Fibroblast of gingiva (primary cell): ENCODE measurements at regions not wholly inside any gene's neighbourhood (a gene's known extent, or its start where the extent isn't known, plus 50 kb on each side); places are given as distances from the start of the nearest gene placed in this dataset.
"Not testable (repeated sequence)": the region's sequence is repeated elsewhere in the genome, so short reads cannot be mapped to it uniquely, and the experiment has no call there.

Experiments
- DNase-seq: peaks from one replicate; pipeline ENCODE4 v3.0.0-alpha.2; 2011; ENCODE audit warnings: low read depth

GRCh38 chr14:19052977-19053376 is 85.7 kb downstream of the POTEM start:
- not testable (repeated sequence) for DNase-seq

DNA sequence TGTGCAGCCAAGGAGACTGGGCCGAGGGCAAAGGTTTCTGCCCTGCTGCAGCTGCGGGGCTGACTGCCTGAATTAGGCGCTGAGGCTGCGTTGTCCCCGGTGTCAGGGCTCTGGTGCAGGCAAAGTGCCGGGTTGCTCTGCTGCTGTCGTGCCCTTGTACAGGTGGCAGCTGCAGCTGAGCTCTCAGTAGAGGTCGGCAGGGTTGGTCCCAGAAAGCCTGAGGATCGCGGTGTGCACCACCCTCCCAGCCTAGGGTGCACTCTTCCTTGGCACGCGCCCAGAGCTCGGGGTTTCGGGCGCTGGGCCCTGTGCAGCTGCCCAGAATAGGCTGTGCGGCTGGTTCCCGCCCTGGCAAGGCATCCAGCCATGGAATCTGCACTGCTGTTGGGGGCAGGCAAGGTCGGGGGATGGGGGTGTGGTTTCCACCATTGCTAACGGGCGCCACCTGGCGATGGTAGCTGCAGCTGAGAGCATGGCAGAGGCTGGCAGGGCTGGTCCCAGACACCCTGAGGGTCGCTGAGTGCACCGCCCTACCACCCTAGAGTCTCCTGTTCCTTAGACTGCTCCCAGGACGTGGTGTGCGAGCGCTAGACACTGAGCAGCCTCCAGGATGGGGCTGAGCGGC is 86.3 kb downstream of the POTEM start:
- DNase-seq = not testable (repeated sequence)

DNA sequence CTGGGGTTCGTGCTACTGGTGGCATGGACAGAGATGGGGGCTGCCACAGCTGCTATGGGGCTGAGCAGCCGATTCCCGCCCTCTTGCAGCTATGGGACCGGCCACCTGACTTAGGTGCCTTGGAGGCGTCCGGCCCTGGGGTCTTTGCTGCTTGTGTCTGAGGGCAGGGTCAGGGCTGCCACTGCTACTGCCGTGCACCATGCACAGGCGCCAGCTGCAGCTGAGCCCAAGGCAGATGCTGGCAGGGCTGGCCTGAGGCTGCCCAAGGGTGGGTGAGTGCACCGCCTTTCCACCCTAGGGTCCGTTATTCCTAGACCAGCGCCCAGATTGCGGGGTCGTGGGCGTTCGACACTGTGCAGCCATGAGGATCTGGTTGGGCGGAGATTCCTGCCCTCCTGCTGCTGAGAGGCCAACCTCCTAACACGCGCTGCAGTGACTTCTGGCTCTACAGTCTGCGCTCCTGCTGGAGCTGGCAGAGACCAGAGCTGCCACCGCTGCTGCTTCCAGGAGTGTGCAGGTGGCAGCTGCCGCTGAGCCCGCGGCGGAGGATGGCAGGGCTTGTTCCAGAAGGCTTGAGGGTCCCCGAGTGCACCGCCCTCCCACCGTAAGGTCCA is 87.0 kb downstream of the POTEM start:
- DNase-seq = not testable (repeated sequence)

- DNase-seq = not testable (repeated sequence)
Measured at GRCh38 chr14:19054934-19055333, 87.7 kb downstream of the POTEM start.

- DNase-seq = not testable (repeated sequence)
Measured at GRCh38 chr14:19059066-19059465, 91.8 kb downstream of the POTEM start.

GRCh38 chr14:19061689-19062450 is 94.6 kb downstream of the POTEM start:
- DNase-seq = not testable (repeated sequence)

GRCh38 chr14:19068957-19069356 is 101.7 kb downstream of the POTEM start:
- not testable (repeated sequence) for DNase-seq

DNA sequence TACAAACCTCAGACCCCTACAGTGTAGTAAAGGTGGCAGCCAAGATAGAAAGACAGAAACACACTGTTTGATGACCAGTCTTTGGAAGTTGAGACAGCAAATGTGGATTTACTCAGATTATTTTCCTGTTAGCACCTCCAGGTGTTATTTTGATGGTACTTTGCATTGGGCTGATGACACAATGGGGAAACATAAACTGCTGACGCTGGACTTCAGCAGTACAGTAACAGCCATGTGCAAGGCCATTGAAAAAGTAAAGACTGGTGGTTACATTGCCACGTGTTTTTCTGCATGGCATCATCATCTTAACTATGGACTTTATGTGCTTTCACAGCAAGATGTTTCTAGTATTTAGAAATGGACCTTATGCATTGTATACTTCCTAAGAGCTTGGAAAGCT is 105.3 kb downstream of the POTEM start:
- not testable (repeated sequence) for DNase-seq

GRCh38 chr14:19088632-19089031 is 121.4 kb downstream of the POTEM start:
- not testable (repeated sequence) for DNase-seq

DNA sequence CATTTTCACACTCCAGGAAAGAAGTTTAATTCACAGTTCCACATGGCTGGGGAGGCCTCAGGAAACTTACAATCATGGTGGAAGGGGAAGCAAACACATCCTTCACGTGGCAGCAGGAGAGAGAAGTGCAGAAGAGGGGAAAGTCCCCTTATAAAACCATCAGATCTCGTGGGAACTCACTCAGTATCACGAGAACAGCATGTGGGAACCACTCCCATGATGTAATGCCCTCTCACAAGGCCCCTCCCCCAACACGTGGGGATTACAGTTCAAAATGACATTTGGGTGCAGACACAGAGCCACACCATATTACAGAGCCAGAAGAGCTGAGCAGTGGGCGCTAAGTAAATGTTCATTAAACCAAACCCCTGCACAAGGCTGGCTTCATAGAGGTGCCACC is 126.0 kb downstream of the POTEM start:
- not testable (repeated sequence) for DNase-seq

- not testable (repeated sequence) for DNase-seq
Measured at GRCh38 chr14:19094731-19095130, 127.5 kb downstream of the POTEM start.

GRCh38 chr14:19095167-19095566 is 127.9 kb downstream of the POTEM start:
- DNase-seq = not testable (repeated sequence)

DNA sequence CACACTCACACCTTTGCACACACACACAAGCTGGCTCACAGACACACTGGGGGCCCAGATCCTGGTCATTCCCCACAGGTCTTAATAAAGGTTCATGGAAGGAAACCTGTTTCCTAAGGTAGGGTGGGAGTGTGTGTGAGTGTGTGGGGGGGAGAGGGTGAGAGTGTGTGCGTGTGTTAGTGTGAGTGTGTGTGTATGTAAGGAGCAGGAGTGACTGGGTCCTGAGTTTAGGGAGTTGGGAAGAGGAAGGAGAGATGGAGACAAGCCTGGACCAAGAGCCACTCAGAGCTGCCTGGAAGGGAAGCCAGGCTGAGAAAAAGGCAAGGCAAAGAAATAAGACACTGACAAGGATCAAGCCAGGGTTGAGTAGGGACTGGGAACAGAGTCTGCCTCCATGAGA is 129.2 kb downstream of the POTEM start:
- DNase-seq = peak; percentile 1

DNA sequence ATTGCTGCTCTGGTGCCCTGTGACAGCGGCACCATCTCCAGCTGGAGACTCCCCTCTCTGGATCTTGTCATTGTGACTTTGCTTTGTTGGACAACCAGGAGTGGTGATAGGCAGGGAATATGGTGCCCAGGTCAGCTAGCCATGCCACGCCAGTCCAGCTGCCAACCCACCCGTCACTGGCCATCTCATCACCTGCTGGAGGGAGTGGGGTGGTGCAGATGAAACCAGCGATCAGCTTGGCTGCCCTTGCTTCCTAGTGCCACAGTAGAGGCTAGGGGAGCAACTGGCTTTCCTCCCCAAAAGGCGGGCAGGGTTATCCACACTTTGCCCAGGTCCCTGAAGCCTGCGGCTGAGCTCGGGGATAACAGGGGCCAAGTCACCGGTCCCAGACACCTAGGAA is 129.6 kb downstream of the POTEM start:
- DNase-seq = peak; percentile 1

- peak; percentile 1 for DNase-seq
Measured at GRCh38 chr14:19097306-19097705, 130.1 kb downstream of the POTEM start.

- DNase-seq = not testable (repeated sequence)
Measured at GRCh38 chr14:19097750-19098149, 130.5 kb downstream of the POTEM start.

- not testable (repeated sequence) for DNase-seq
Measured at GRCh38 chr14:19098230-19098629, 131.0 kb downstream of the POTEM start.

DNA sequence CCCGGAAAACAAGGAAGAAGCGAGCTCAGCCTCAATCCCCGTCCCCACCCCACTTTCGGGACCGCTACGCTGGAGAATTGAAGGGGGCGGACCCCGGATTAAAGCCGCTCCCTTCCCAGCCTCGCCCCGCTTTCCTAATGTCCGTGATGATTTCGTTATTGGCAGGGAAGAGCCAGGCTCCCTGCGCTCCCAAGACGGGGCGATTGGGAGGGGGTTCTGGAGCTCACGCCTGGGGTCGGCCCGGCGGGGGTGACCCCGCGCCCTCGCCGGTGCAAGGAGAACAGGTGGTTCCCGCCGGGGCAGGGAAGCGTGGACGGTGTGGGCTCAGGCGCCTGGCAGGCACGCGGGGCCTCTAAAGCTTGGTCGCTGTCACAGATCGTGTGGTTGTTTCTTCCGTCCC is 131.5 kb downstream of the POTEM start:
- DNase-seq = not testable (repeated sequence)

DNA sequence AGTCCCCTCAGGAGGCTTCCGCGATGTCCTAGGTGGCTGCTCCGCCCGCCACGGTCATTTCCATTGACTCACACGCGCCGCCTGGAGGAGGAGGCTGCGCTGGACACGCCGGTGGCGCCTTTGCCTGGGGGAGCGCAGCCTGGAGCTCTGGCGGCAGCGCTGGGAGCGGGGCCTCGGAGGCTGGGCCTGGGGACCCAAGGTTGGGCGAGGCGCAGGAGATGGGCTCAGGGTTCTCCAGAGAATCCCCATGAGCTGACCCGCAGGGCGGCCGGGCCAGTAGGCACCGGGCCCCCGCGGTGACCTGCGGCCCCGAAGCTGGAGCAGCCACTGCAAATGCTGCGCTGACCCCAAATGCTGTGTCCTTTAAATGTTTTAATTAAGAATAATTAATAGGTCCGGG is 132.1 kb downstream of the POTEM start:
- DNase-seq = not testable (repeated sequence)

- DNase-seq = not testable (repeated sequence)
Measured at GRCh38 chr14:19099939-19100338, 132.7 kb downstream of the POTEM start.

GRCh38 chr14:19105551-19105950 is 138.3 kb downstream of the POTEM start:
- DNase-seq = not testable (repeated sequence)

- not testable (repeated sequence) for DNase-seq
Measured at GRCh38 chr14:19109887-19110286, 142.7 kb downstream of the POTEM start.

DNA sequence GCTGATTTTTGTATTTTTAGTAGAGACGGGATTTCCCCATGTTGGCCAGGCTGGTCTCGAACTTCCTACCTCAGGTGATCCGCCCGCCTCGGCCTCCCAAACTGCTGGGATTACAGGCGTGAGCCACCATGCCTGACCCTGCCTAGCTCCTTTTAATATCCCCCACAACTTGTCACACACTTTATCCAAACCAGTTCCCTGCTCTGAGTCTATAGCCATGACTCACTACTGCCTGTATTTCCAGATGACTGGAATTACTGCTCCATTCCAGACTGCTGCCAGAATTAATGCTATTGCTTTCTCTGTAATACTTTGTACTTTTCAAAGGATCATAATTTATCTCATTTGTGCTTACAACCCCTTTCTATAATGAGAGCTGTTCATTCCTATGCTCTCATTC is 153.1 kb downstream of the POTEM start:
- not testable (repeated sequence) for DNase-seq
